ENCODE measurements at regions not wholly inside any gene's neighbourhood (a gene's known extent, or its start where the extent isn't known, plus 50 kb on each side); places are given as distances from the start of the nearest gene placed in this dataset.

- Histone ChIP-seq H3F3A (ENCODE audit: insufficient read depth, low read length) (no peaks in the 10 kb centered on the region), H3K9me3 (replicated peaks; ENCODE audit: insufficient read depth, low read length) (no peaks in the 10 kb centered on the region), H3K4me1 (ENCODE audit: low read length) (no peaks in the 10 kb centered on the region), H3K4me2 (ENCODE audit: low read depth, low read length) (peak overlapping the region; percentile 11; the same call in 1 of the 2 replicates), H3K79me2 (ENCODE audit: low read length) (no peaks in the 10 kb centered on the region), H3K4me3 (ENCODE audit: low read length) (no peak overlapping the region), H3K9me2 (replicated peaks; ENCODE audit: insufficient read depth, low read length) (no peaks in the 10 kb centered on the region), H4K20me1 (ENCODE audit: insufficient read depth, low read length) (no peaks in the 10 kb centered on the region), H3K27ac (ENCODE audit: low read length) (no peak overlapping the region), H3K27me3 (replicated peaks; ENCODE audit: insufficient read depth, low read length) (no peaks in the 10 kb centered on the region), H3K9ac (ENCODE audit: low read length) (no peak overlapping the region), H3K36me3 (replicated peaks; ENCODE audit: insufficient read depth, low read length) (no peaks in the 10 kb centered on the region), H2AFZ (ENCODE audit: low read length) (peak overlapping the region; percentile 26; the same call in 1 of the 2 replicates)
- DNase-seq: peak; percentile 69
- no peak for TF ChIP-seq EZH2 (optimal IDR thresholded peaks at IDR 0.05; ENCODE audit: low read depth, low read length)
- peak; percentile 80 for TF ChIP-seq CTCF (IDR thresholded peaks at IDR 0.05; ENCODE audit: low read length)
Measured at GRCh38 chr21:18951271-18952038, 547.9 kb upstream of the TMPRSS15 start.

GRCh38 chr21:18954441-18954844 lies 550.9 kb upstream of the TMPRSS15 start:
- H3K9me3 ChIP-seq (replicated peaks; ENCODE audit: insufficient read depth, low read length): no peaks in the 10 kb centered on the region
- H3K79me2 ChIP-seq (ENCODE audit: low read length): no peaks in the 10 kb centered on the region
- no peaks in the 10 kb centered on the region for H4K20me1 ChIP-seq (ENCODE audit: insufficient read depth, low read length)
- H3K27me3 ChIP-seq (replicated peaks; ENCODE audit: insufficient read depth, low read length): no peaks in the 10 kb centered on the region
- no peak for DNase-seq
- no peaks in the 10 kb centered on the region for H3K4me1 ChIP-seq (ENCODE audit: low read length)
- H2AFZ ChIP-seq (ENCODE audit: low read length): no peak overlapping the region
- no peaks in the 10 kb centered on the region for H3F3A ChIP-seq (ENCODE audit: insufficient read depth, low read length)
- H3K27ac ChIP-seq (ENCODE audit: low read length): no peak overlapping the region
- no peak overlapping the region for H3K9ac ChIP-seq (ENCODE audit: low read length)
- no peak overlapping the region for H3K4me3 ChIP-seq (ENCODE audit: low read length)
- TF ChIP-seq EZH2 (optimal IDR thresholded peaks at IDR 0.05; ENCODE audit: low read depth, low read length): no peak
- TF ChIP-seq CTCF (IDR thresholded peaks at IDR 0.05; ENCODE audit: low read length): no peak
- no peak for TF ChIP-seq EZH2phosphoT487 (IDR thresholded peaks at IDR 0.05; ENCODE audit: low read length)
- no peaks in the 10 kb centered on the region for H3K36me3 ChIP-seq (replicated peaks; ENCODE audit: insufficient read depth, low read length)
- no peaks in the 10 kb centered on the region for H3K9me2 ChIP-seq (replicated peaks; ENCODE audit: insufficient read depth, low read length)
- H3K4me2 ChIP-seq (ENCODE audit: low read depth, low read length): no peak overlapping the region

- H3K36me3 ChIP-seq (replicated peaks; ENCODE audit: insufficient read depth, low read length): no peaks in the 10 kb centered on the region
- no peaks in the 10 kb centered on the region for H4K20me1 ChIP-seq (ENCODE audit: insufficient read depth, low read length)
- no peak overlapping the region for H2AFZ ChIP-seq (ENCODE audit: low read length)
- no peak overlapping the region for H3K27ac ChIP-seq (ENCODE audit: low read length)
- no peak for TF ChIP-seq CTCF (IDR thresholded peaks at IDR 0.05; ENCODE audit: low read length)
- no peak for TF ChIP-seq EZH2 (optimal IDR thresholded peaks at IDR 0.05; ENCODE audit: low read depth, low read length)
- TF ChIP-seq EZH2phosphoT487 (IDR thresholded peaks at IDR 0.05; ENCODE audit: low read length): no peak
- H3K4me1 ChIP-seq (ENCODE audit: low read length): no peaks in the 10 kb centered on the region
- no peak for DNase-seq
- H3K27me3 ChIP-seq (replicated peaks; ENCODE audit: insufficient read depth, low read length): no peaks in the 10 kb centered on the region
- H3K9me2 ChIP-seq (replicated peaks; ENCODE audit: insufficient read depth, low read length): no peaks in the 10 kb centered on the region
- no peaks in the 10 kb centered on the region for H3K9me3 ChIP-seq (replicated peaks; ENCODE audit: insufficient read depth, low read length)
- no peak overlapping the region for H3K9ac ChIP-seq (ENCODE audit: low read length)
- no peaks in the 10 kb centered on the region for H3K79me2 ChIP-seq (ENCODE audit: low read length)
- H3K4me2 ChIP-seq (ENCODE audit: low read depth, low read length): no peak overlapping the region
- no peaks in the 10 kb centered on the region for H3F3A ChIP-seq (ENCODE audit: insufficient read depth, low read length)
- H3K4me3 ChIP-seq (ENCODE audit: low read length): no peak overlapping the region
Measured at GRCh38 chr21:18959817-18960216, 556.2 kb upstream of the TMPRSS15 start.

Measured in MM.1S (cell line).